ENCODE measurements at regions not wholly inside any gene's neighbourhood (a gene's known extent, or its start where the extent isn't known, plus 50 kb on each side); places are given as distances from the start of the nearest gene placed in this dataset.

GRCh38 chrX:138917781-138918180, 206.3 kb upstream of the FGF13 start:
- TF ChIP-seq POLR2A (IDR thresholded peaks at IDR 0.05) = no peak
- TF ChIP-seq CTCF (IDR thresholded peaks at IDR 0.05) = no peak
